GM11168 (cell line): ENCODE measurements at regions not wholly inside any gene's neighbourhood (a gene's known extent, or its start where the extent isn't known, plus 50 kb on each side); places are given as distances from the start of the nearest gene placed in this dataset.

Experiments
- in situ Hi-C: fragments of 300-500 bp; cut with MboI; formaldehyde crosslinking; loops from one replicate; pipeline ENCODE4 v1.12.0; 2022; ENCODE audit warnings: low sequenced_read_pairs; ENCODE audit not compliant: unreplicated experiment

- in situ Hi-C loops: no loop called here
These were observed 1350.0 kb upstream of the ADGRL2 start for GRCh38 chr1:80450711-80451110.

DNA sequence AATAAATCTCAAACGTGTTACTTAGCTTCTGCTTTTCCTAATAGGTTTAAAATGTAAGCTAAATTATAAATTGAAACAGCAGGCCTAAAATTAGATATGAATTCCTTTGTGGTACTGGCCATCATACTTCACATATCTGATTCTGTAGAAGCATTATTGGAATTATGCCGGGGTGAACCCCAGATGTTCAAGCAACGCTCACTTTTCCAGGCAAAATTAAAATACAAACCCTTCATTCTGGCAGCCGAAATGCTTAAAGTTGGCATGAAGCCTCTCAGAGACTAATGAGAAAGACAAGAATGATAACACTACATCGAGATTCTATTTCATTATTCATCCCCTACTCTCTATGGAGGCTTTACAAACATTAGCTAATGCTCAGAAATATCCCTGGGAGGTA, 1352.7 kb upstream of the ADGRL2 start:
- in situ Hi-C loops: no loop called here

DNA sequence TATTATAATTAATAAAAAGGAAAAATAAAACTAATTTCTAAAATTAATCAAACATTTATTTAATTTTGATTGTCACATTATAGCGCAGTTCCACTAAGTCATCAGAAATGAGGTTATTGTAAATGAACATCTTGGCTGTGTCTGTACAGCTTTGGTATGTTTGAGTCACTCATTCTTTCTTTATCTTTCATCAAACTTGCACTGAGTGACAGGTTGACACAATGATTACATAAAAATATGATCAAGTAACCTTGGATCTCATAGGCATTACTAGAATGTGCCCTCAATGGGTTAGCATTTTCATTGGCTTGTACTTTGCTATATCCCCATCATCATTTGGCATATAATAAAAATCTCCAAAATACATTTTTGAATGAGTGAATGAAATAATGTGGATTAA, 1353.2 kb upstream of the ADGRL2 start:
- in situ Hi-C loops: no loop called here

DNA sequence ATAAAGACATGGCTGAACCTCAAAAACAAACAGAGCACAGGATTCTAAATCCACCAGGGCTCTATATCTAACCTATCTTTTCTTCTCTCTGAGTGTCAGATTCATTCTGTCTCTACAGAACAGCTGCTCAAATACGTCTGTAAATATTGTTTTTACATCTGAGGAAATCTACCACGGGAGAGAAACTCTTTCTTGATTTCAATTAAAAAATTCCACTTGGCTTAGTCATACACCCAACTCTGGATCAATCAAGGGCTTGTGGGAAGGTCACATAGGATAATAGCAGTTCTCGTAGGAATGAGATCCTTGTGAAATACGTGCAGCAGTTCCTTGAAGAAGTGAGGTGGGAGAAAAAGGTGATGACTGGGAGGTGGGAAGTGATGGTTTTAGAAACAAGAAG, 1355.7 kb upstream of the ADGRL2 start:
- in situ Hi-C loops: no loop called here

- in situ Hi-C loops: no loop called here
These were observed 1356.6 kb upstream of the ADGRL2 start for GRCh38 chr1:80444171-80444570.

GRCh38 chr1:80441664-80442063, 1359.1 kb upstream of the ADGRL2 start:
- in situ Hi-C loops: no loop called here

DNA sequence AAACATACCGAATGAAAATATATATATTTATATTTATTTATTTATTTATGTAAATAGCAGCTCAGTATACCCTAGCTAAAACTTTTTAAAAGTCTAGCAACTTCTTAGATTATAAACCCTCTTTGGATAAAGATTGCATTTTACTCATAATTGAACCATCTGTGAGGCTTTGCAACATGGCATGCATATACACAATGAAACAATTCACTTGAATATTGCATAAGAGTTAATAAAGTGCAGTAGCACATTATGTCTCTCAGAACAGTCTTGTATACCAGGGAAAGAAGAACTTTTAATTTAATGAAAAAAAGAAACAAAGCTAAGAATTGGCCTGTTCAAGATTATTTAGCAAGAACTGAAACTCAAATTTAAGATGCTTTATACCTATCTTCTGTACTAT, 1363.9 kb upstream of the ADGRL2 start:
- in situ Hi-C loops: no loop called here

DNA sequence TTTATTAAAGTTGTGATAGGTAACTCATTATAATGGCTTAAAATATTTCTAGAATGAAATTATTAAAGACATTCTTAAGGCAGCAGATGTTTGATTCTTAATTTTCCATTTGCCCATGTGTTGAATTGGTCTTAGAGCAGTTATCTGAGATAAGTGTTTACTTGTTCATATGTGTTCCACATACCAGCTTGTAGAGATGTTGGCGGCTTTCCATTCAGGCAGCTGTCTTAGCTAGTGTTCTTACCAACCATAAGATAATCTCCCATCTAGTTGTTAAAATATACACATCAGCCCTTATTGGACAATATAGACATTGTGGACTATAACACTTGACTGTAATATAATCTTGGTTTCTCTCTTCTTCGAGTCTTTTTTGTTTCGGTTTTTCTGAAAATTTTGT, 1372.9 kb upstream of the ADGRL2 start:
- in situ Hi-C loops: no loop called here

DNA sequence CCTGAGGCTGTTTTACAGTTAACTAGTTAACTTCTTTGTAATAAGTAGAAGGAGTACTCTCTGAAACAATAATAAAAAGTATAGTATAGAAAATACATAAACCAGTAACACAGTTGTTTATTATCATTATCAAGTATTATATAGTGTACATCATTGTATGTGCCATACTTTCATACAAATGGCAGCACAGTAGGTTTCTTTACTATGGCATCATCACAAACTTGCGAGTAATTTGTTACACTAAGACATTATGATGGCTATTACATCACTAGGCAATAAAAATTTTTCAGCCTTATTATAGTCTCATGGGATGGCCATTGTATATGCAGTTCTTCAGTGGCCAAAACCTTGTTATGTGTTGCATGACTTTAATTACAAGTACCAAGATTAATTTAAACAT, 1376.5 kb upstream of the ADGRL2 start:
- in situ Hi-C loops: no loop called here

DNA sequence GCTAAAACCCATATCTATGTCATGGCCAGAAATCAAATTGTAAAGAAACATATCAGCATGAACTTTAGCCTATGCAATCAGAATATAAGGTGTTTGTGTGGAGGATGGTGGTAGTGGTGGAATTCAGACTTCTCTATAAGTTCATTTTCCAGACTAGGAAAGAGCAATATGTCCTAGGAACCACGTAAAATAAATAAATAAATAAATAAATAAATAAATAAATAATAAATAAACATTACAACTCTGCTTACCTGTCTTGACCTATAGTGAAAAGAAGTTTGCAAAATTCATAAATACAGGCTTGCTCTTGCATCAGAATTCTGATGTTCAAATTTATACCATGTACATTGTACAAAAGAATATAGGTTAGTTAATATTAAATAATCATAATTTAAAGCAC, 1382.6 kb upstream of the ADGRL2 start:
- in situ Hi-C loops: no loop called here

GRCh38 chr1:80417671-80418070, 1383.1 kb upstream of the ADGRL2 start:
- in situ Hi-C loops: no loop called here

DNA sequence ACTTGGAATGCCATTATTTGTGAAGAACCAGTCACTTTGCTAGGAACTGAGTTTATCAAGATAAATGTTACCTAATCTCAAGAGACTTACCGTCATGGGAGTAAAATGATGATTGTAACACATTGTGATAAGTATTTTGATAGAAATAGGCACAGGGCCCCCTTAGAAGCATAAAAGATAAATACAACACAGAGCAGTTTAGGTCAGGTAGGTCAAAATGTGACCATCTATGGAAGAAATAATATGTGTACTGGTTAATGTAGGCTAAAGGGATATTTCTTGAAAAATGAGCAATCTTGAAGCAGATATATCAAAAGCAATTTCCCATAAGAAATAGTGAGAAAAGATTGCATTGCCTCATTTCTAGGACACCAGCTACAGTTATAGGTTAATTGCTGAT, 1386.8 kb upstream of the ADGRL2 start:
- in situ Hi-C loops: no loop called here

- in situ Hi-C loops: no loop called here
These were observed 1390.5 kb upstream of the ADGRL2 start for GRCh38 chr1:80410233-80410632.

GRCh38 chr1:80403471-80403893, 1397.0 kb upstream of the ADGRL4 start:
- in situ Hi-C loops: no loop called here

DNA sequence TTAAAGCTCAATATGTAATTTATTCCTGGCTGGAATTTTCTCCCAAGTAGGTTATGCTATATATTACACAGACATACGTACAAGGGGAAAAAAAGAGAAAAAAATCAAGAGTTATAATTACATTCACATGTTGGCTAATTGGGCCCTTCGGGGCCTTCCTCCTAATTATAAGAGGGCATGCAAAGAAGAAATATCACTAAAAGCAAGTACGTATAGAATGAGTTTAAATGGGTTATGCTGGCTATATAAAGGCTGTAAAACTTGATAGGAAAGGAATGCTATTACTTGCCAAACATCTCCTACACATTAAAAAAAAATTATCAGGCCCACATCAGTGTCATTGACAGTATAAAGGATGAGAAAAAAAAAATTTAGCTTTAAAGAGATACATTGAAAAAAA, 1396.1 kb upstream of the ADGRL4 start:
- in situ Hi-C loops: no loop called here

- in situ Hi-C loops: no loop called here
These were observed 1395.2 kb upstream of the ADGRL4 start for GRCh38 chr1:80401757-80402156.

DNA sequence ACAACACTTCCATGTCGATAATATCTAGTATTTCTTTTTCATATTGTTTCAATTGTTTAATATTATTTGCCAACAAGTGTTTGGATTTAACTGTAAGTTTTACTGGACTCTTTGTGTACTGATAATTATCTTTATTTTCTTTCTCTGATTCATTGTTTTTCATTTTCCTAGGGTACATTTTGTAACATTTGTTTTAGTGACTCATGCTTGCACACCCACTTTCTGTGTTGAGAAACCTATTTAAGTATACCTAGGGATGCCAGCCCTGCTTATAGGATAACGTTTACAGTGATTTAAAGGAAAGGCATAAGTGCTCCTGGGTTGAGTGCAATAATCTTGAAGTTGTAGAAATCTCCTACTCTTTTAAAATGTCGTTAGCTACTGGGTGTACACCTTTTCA, 1386.0 kb upstream of the ADGRL4 start:
- in situ Hi-C loops: no loop called here

- in situ Hi-C loops: no loop called here
These were observed 1379.1 kb upstream of the ADGRL4 start for GRCh38 chr1:80385650-80386049.

DNA sequence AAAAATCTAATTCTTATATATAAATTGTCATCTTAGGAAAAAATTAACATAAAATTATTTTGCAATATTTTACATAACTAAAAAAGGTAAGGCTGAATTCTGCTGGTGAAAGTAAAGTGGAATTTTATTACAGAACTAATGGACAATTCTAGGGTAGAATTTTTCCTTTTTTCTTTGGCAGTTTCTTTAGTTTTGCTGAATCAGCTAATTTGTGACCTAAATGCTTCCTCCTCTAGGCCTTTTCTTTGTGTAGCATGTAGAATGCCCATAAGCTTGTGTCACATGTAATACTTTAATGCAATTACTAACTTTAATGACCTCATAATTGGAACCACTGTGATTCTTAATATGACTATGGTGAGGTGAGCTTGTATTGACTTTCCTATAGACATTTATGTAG, 1378.4 kb upstream of the ADGRL4 start:
- in situ Hi-C loops: no loop called here

- in situ Hi-C loops: no loop called here
These were observed 1377.7 kb upstream of the ADGRL4 start for GRCh38 chr1:80384083-80384830.

GRCh38 chr1:80375662-80376061, 1369.1 kb upstream of the ADGRL4 start:
- in situ Hi-C loops: no loop called here

- in situ Hi-C loops: no loop called here
These were observed 1368.6 kb upstream of the ADGRL4 start for GRCh38 chr1:80375109-80375508.

- in situ Hi-C loops: no loop called here
These were observed 1363.2 kb upstream of the ADGRL4 start for GRCh38 chr1:80369780-80370179.
